GM12872 (cell line): ENCODE measurements at regions not wholly inside any gene's neighbourhood (a gene's known extent, or its start where the extent isn't known, plus 50 kb on each side); places are given as distances from the start of the nearest gene placed in this dataset.

Experiments used
- CTCF ChIP-seq: IDR thresholded peaks from 3 replicates; pipeline ENCODE4 v1.5.1; 2011; ENCODE audit warnings: low read depth, mild to moderate bottlenecking, low read length, moderate library complexity; ENCODE audit not compliant: insufficient read depth

- TF ChIP-seq CTCF: no peak
Measured at GRCh38 chr14:22489957-22490950, 98.8 kb downstream of the DAD1 start.

- no peak for TF ChIP-seq CTCF
Measured at GRCh38 chr14:22489244-22489545, 99.8 kb downstream of the DAD1 start.

- no peak for TF ChIP-seq CTCF
Measured at GRCh38 chr14:22488522-22489243, 100.3 kb downstream of the DAD1 start.

- TF ChIP-seq CTCF: no peak
Measured at GRCh38 chr14:22487941-22488340, 101.1 kb downstream of the DAD1 start.

GRCh38 chr14:22487401-22487800 lies 101.6 kb downstream of the DAD1 start:
- no peak for TF ChIP-seq CTCF

- TF ChIP-seq CTCF: no peak
Measured at GRCh38 chr14:22486675-22487074, 102.3 kb downstream of the DAD1 start.

GRCh38 chr14:22485649-22486048 lies 103.4 kb downstream of the DAD1 start:
- TF ChIP-seq CTCF: no peak
